ENCODE measurements at regions not wholly inside any gene's neighbourhood (a gene's known extent, or its start where the extent isn't known, plus 50 kb on each side); places are given as distances from the start of the nearest gene placed in this dataset.

GRCh38 chr4:24057915-24058559, 168.2 kb upstream of the PPARGC1A start:
- no peak for DNase-seq (ENCODE audit: low spot score)

GRCh38 chr4:24056289-24056688, 166.4 kb upstream of the PPARGC1A start:
- no peak for DNase-seq (ENCODE audit: low spot score)

DNA sequence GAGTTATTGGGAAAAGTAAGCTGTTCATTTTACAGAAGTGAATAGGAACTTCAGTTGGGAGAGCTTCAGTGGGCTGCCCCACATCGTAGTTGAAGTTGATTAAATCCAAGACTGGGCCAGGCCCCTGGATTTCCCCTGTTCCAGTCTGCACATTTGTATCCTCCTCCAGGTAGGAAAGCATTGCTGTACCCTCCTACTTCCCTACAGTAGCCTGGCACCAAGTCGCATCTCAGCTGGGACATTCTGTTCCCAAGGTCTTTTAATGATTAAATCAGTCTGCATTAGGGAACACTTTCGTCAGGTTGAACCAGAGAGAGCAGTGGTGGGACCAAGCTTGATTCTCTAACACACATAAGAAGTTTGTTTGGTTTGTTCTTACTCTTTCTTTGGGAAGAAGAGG, 165.8 kb upstream of the PPARGC1A start:
- DNase-seq (ENCODE audit: low spot score): no peak

DNA sequence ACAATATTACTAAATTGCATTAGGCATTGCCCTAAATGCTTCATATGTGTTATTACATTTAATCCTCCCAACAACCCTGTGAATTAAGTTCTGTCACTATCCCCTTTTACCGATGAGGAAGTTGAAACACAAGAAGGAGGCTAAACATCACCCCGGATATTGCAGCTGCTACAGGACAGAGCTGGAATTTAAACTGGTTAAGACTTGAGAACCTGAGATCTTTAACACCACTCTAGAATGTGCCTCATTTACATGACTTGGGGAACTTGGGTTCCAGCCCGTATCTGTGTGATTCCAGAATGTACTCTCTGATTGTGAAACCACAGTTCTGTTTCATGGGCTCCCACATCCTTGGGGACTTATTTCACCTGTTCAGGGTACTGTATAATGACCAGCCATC, 165.1 kb upstream of the PPARGC1A start:
- no peak for DNase-seq (ENCODE audit: low spot score)

DNA sequence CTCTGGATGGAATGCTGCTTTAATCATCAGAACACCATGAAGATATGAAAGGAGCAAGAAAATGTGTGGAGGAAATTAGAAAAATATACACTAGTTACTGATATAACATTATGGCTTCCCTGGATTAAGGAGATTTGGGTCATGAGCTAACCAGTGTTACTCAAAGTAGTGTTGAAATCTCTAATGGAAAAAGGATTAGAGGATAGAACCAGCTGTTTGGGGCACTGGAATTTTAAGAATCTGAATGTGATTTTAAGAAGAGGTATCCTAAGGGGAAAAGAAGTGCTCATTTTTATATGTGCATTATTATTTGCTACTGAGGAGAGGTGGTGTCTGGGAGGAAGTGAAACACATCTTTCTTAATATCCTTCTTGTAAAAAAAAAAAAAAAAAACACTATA, 164.1 kb upstream of the PPARGC1A start:
- DNase-seq (ENCODE audit: low spot score): no peak

DNA sequence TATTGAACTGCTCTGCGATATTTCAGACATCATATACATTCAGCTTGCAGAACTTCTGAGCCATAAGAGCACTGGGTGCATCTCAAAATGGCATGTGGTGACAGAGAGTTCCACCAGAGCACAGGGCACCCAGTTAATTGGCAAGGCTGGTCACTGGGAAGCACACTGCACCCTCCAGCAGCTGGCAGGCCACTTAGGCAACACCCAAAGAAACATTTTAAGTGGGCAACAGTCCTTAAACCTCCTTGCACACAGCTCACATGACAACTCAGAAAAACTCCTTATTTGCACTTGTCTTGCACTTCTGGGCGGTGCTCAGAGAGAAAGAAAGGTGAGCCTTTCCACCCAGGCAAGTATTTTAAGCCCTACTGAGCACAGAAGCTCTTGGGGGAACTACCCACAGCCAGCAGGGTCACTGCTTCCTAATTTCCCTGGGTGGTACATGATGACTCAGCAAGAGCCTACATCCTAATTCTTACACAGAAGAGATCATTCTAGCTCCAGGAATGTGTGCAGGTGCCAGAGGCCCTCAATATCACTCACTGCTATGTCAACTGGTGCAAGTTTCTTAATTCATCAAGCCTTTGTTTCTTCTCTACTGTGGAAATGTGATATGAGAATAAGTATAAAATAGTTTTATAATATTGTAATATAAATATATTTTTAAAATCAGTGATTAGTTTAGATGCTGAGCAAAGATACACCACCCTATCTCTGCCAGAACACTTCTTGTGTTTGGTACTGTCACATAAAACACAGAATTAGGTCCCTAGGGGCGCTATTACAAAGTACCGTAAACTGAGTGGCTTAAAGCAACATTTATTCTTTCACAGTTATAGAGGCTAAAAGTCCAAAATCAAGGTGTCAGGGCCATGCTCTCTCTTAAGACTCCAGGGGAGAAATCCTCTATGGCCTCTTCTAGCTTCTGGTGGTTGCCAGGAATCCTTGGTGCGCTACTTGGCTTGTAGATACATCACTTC, 155.1 kb upstream of the PPARGC1A start:
- DNase-seq (ENCODE audit: low spot score): peak; percentile 61

DNA sequence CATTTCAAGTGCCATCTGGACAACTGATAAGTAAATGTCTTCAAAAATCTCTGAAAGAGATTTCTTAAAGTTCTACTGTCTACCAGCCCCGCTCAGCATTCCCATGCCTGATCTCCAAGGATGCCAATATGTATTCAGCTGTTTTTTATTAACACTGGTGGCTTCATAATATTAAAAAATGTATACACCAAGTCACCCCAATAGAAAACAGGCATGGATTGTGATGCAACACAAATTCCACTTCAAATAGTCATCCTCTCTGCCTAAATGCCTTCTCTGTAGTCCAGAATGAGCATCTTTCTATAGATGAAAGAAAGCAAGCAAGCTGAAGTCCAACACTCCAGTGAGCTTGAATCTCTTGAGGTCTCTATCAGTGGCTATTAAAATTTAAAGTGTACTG, 152.2 kb upstream of the PPARGC1A start:
- peak; percentile 25 for DNase-seq (ENCODE audit: low spot score)

GRCh38 chr4:24040811-24041210, 151.0 kb upstream of the PPARGC1A start:
- no peak for DNase-seq (ENCODE audit: low spot score)

GRCh38 chr4:24033626-24034025, 143.8 kb upstream of the PPARGC1A start:
- no peak for DNase-seq (ENCODE audit: low spot score)

- peak; percentile 31 for DNase-seq (ENCODE audit: low spot score)
These were observed 142.6 kb upstream of the PPARGC1A start for GRCh38 chr4:24032371-24032989.

DNA sequence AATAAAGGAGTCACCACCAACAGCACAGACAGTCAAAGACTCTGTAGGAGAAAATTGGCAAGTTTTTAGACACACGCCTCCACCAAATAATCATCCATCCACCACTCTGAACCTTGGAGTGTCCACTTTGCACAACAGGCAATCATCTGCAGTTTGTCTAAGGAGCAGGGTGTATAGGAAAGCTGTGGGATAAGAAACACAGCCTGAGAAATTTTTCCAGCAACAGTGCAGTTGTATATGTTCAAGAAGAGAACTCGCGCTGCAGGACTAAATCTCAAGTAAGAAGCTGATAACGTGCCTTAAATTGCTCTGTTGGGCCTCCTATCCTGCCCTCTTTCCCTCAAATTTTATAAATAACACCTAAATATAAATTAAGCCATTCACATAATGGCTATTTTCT, 136.7 kb upstream of the PPARGC1A start:
- DNase-seq (ENCODE audit: low spot score): no peak

- no peak for DNase-seq (ENCODE audit: low spot score)
These were observed 134.8 kb upstream of the PPARGC1A start for GRCh38 chr4:24024605-24025004.

DNA sequence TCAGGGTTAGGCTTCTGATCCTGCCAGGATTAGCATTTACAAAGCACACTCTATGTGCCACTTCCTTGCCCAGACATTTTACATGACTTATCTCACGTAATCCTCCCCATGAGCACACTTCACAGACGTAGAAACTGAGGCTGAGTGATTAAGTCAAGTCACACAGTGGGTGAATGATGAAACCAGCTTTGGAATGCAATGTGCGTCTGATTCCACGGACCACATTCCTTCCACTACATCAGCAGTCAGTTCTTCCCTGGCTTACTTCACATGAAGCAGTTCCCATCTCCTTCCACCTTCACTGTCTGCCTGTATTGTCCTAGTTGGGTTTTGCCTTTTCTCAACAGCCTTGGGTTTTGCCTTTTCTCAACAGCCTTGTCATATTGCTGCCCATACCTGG, 134.3 kb upstream of the PPARGC1A start:
- peak; percentile 7 for DNase-seq (ENCODE audit: low spot score)

GRCh38 chr4:24015782-24016181, 125.9 kb upstream of the PPARGC1A start:
- DNase-seq (ENCODE audit: low spot score): no peak

- no peak for DNase-seq (ENCODE audit: low spot score)
These were observed 124.0 kb upstream of the PPARGC1A start for GRCh38 chr4:24013668-24014422.

GRCh38 chr4:24010994-24011393, 121.1 kb upstream of the PPARGC1A start:
- no peak for DNase-seq (ENCODE audit: low spot score)

DNA sequence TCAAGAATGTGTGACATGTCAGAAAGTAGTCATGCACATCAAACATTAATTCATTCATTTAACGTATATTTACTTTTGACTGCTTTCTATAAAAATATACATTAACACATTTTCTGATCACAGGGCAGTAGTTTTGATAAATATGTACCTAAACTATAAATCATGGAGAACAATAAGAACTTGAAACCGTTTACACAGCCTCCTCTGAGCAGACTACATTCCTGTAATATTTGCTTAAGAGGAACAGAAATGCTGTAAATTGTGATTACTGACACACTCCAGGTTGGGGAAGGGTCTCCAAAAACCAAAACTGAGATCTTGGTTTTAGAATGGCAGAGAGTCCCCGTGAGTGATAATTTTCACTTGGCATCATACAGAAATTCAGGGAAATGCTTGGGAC, 120.7 kb upstream of the PPARGC1A start:
- DNase-seq (ENCODE audit: low spot score): no peak

DNA sequence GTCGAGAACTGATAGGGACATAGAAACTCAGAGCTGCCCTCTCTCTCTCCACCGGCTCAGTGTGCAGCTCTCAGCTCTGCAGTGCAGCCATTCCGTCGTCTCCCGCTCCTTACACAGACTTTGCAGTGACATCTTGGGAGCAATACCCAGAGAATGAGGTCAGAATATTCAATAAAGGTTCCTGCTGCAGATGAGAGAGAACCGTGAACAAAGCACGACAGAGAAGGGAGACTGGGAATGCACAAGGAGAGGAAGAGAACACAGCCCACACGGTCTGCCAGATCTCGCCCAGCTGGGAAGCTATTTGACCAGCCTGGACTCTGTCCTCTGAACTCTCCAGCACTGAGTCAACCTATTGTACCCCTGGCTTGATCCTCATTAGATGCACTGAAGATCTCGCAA, 118.0 kb upstream of the PPARGC1A start:
- DNase-seq (ENCODE audit: low spot score): no peak

DNA sequence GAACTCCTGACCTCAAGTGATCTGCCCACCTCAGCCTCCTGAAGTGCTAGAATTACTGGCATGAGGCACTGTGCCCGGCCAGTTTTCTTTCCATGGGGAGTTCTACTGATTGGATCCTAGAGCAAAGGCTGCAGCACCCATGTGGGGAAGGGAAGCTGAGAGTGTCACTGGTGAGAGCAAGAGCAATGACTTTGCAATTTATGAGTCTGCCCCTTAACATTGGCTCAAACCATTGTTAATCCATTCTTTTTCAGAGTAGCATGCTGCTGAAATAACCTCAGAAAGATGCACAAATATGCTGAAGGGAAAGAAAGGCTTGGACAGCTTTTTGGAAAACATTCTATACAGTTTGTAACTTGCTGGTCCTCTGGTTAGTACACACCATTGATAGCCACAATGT, 116.4 kb upstream of the PPARGC1A start:
- DNase-seq (ENCODE audit: low spot score): no peak

DNA sequence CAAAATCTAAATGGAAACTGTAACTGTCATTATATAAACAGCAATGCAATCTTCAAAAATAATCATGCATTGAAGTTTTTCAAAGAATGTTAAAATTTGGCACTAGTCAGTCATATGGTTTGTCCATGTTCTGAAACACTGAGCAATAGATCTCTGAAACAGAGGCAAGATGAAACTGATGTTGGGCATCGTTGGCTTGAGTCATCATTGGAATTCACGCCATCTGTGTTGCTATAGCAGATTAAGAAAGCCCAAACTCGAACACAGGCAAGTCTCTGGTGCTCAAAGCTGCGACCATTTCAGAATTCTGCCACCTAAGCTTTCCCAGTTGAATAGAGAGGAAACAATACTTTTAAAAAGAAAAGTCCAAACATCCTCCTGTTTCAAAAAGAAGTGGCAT, 114.1 kb upstream of the PPARGC1A start:
- DNase-seq (ENCODE audit: low spot score): no peak

GRCh38 chr4:24003496-24003895, 113.6 kb upstream of the PPARGC1A start:
- peak; percentile 6 for DNase-seq (ENCODE audit: low spot score)

GRCh38 chr4:24002330-24002966, 112.6 kb upstream of the PPARGC1A start:
- peak; percentile 51 for DNase-seq (ENCODE audit: low spot score)
